Kidney epithelial cell (primary cell): ENCODE measurements at regions not wholly inside any gene's neighbourhood (a gene's known extent, or its start where the extent isn't known, plus 50 kb on each side); places are given as distances from the start of the nearest gene placed in this dataset.

Source experiments
- DNase-seq: peaks from one replicate; pipeline ENCODE4 v3.0.0-alpha.2; 2010; ENCODE audit warnings: low read depth
- H3K27me3 ChIP-seq: 2 replicates; pipeline ENCODE4 v1.6.0; 2011; ENCODE audit warnings: low read length; ENCODE audit not compliant: control insufficient read depth, insufficient read depth
- H3K36me3 ChIP-seq: 2 replicates; pipeline ENCODE4 v1.5.1; 2011; ENCODE audit warnings: low read length; ENCODE audit not compliant: control insufficient read depth, insufficient read depth
- H3K4me3 ChIP-seq: 2 replicates; pipeline ENCODE4 v1.5.1; 2011; ENCODE audit warnings: low read depth, mild to moderate bottlenecking, control low read depth, low read length
- CTCF ChIP-seq: IDR thresholded peaks from 2 replicates; pipeline ENCODE4 v1.5.1; 2011; ENCODE audit warnings: mild to moderate bottlenecking, moderate library complexity, low read length, control low read depth, inconsistent platforms; ENCODE audit not compliant: insufficient read depth, poor library complexity, severe bottlenecking

DNA sequence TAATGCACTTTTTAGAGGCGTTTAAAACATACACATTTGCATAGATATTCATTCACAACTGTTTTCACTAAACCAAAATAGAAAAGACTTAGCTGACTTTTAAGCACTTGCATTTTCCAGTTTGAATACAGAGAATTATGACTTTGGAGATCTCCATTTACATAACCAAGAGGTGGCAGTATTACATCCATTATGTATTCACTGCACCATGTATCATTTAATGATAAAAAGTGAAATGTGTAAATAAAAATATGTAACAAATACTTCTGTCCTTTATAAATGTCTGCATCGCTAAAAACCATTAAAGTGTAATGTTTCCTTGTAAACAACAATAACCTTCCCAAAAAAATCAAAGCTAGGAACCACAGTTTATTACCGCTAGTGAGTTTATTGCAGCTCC lies 413.2 kb downstream of the FGF13 start:
- no peak for TF ChIP-seq CTCF
- Histone ChIP-seq H3K27me3 (no peaks in the 10 kb centered on the region), H3K4me3 (no peak overlapping the region), H3K36me3 (no peaks in the 10 kb centered on the region)
- no peak for DNase-seq

GRCh38 chrX:138345801-138346200 lies 365.7 kb downstream of the FGF13 start:
- H3K4me3 ChIP-seq, result no peak overlapping the region
- DNase-seq, result no peak
- H3K27me3 ChIP-seq, result no peaks in the 10 kb centered on the region
- no peaks in the 10 kb centered on the region for H3K36me3 ChIP-seq
- no peak for TF ChIP-seq CTCF

- Histone ChIP-seq H3K36me3 (no peaks in the 10 kb centered on the region), H3K4me3 (no peak overlapping the region), H3K27me3 (no peaks in the 10 kb centered on the region)
- no peak for TF ChIP-seq CTCF
- DNase-seq, result no peak
Measured at GRCh38 chrX:138349351-138349750, 362.2 kb downstream of the FGF13 start.

DNA sequence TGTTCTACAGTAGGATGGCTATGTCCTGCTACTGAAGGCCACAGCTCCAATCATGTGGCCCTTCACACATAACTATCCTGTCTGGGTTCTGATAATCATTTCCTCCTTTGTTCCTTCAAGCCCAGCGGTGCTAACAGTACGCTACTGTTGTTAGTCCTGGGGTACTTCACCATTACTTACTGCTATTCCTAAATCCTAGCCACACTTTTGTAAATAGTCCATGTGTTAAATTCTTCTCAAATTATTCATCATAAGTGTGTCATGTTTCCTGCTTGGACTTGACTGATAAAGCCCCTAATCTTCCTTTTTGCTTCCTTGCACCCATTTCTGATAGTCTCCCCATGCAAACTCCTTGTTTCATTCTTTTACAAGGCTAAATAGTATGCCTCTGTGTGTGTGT lies 332.6 kb downstream of the FGF13 start:
- Histone ChIP-seq H3K27me3 (no peaks in the 10 kb centered on the region), H3K4me3 (no peak overlapping the region), H3K36me3 (no peaks in the 10 kb centered on the region)
- TF ChIP-seq CTCF, result no peak
- no peak for DNase-seq

DNA sequence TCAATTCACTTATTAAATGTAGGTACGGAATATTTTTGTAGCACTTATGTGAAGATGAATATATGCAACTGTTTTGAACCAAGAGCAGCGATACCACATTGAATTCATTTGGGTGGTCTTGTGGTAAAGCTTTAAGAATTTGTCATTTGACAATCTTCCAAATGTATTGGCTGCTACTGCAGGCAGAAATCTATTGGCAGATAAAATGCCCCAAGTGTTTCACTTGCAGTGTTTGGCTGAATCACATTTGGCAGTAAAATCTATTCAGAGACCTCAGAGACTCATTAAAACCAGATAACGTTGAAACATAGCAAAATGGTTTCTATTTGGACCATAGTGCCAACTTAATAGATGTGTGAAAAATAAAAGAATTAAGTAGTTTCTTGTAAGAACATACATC lies 303.4 kb downstream of the FGF13 start:
- DNase-seq, result no peak
- H3K4me3 ChIP-seq, result no peak overlapping the region
- no peaks in the 10 kb centered on the region for H3K36me3 ChIP-seq
- TF ChIP-seq CTCF, result no peak
- no peaks in the 10 kb centered on the region for H3K27me3 ChIP-seq

DNA sequence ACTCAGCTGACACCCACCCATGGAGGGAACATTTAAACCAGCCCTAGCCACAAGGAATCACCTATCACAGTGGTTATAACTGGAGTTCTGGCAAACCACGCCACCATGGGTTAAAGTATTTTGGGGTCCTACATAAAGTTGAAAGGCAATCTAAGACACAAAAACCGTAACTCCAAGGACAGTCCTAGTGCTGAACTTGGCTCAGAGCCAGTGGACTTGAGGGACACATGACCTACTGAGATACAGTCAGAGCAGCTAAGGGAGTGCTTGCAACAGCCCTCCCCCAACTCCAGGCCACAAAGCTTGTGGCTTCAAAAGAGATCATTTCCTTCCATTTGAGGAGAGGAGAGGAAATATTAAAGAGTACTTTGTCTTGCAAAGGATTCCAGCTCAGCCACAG lies 300.5 kb downstream of the FGF13 start:
- TF ChIP-seq CTCF, result no peak
- DNase-seq, result no peak
- H3K27me3 ChIP-seq, result no peaks in the 10 kb centered on the region
- no peaks in the 10 kb centered on the region for H3K36me3 ChIP-seq
- no peak overlapping the region for H3K4me3 ChIP-seq
